RKO (cell line): ENCODE measurements at regions not wholly inside any gene's neighbourhood (a gene's known extent, or its start where the extent isn't known, plus 50 kb on each side); places are given as distances from the start of the nearest gene placed in this dataset.

Experiments used
- DNase-seq: peaks from one replicate; pipeline ENCODE4 v3.0.0-alpha.2; 2016; ENCODE audit warnings: low spot score

DNA sequence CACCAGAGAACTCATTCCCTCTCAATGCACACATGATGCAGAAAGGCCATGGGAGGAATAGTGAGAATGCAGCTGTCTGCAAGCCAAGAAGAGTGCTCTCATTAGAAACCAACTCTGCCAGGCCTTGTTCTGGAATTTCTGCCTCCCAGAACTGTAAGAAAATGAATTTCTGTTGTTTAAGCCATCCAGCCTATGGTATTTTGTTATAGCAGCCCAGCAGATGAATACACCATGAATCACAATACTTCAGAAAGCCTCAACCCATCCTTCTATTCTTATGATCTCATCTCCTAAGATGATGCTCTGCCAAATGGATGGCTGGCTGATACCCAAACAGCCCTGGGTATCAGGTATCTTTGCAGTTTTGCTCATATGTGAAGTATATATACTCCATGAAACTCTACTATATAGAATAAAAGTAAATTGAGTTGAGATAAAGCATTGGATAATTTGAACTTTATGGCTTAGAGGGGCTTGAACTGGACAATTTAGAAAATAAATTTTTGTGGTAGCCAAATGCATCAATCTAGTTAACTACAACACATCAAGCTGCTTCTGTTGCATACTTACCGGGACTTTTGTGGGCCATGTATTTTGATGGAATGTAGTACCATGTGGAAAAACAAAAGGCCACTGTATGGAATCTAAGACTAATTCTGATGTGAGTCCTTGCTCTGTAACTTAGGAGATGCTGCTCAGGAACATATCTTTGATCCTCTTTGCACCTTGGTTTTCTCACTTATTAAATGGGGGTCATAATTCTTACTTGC, 245.9 kb downstream of the HS3ST1 start:
- DNase-seq: no peak

DNA sequence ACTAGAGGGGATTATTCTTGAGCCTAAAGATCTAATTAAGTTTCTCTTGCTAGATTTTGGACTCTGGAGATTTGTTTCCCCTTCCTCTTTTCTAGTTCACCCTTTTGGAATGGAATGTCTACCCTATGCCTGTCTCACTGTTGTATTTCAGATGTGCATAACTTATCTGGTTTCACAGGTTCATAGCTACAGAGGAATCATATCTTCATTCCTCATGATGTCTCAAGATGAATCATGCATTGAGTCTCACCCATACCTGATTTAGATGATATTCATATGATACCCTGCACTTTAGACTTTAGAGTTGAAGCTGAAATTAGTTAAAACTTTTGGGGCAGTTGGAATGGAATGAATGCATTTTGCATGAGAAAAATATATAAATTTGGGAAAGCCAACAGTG, 246.7 kb downstream of the HS3ST1 start:
- DNase-seq: no peak

DNA sequence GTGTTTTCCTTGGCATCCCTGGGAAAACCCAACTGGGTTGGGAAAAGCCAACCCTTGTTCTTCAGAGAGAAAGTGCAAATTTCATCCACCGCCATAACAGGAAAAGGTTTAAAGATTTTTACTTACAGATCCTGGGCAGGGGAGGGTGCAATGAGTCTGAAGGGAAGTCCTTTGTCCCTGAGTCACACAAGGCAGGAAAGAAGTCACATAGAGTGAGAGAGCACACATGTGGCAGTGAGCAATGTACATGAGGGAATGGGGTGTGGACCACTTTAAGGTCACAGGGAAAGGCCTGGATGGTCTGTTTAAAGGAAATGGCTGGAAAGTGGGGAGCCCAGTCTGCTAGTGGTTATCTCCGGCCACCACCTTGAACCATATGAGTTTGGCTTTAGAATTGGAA, 248.9 kb downstream of the HS3ST1 start:
- no peak for DNase-seq

DNA sequence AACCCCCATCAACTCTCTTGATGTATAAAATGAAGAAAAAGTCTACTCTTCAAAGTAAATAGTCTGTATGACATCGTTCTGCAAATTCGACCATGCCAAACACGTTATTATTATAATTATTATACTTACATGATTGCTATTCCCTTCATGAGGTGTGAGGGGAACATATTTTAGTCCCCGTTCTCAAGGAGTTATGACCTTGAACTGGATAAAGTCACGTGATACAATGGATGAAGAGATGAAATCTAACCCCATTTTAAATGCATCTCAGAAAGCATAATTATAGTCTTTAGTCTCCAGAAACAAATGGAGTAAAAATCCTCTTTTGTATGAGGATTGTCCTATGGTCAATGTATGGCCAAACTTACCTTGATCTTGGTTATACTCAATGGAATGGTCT, 250.3 kb downstream of the HS3ST1 start:
- no peak for DNase-seq

DNA sequence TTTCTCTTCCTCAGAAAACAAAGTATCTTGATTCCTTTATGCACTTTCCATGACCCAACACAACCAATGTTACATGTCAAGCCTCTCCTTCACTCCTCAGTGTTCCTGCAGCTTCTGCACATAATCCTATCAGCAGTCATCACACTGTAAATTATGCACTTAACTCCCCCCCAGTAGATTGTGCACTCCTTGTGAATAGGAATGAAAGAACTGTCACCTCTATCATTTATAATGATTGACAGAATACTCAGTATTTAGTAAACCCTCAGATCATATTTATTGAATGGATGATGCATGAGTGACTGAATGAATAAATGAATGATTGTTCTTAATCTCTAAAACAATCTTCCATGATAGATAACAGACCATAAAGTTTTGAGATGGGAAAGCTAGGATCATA, 253.3 kb downstream of the HS3ST1 start:
- no peak for DNase-seq

DNA sequence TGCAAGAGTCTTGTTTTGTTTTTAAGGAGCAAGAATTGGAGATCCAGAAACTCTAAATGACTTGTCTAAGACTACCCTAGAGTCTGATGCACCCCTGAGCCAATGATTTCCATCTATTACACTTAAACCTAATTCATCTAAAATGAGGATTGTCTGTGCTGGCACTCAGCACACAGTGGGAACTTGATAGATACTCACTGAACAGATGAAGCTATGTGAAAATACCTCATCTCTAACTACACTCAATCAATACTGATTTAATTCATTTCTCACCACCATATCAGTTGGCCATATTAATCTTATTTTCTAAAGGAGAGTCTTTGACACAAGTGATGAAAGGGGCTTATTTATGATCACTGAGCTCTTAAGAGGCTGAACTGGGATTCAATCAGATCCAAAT, 262.1 kb downstream of the HS3ST1 start:
- DNase-seq: no peak

DNA sequence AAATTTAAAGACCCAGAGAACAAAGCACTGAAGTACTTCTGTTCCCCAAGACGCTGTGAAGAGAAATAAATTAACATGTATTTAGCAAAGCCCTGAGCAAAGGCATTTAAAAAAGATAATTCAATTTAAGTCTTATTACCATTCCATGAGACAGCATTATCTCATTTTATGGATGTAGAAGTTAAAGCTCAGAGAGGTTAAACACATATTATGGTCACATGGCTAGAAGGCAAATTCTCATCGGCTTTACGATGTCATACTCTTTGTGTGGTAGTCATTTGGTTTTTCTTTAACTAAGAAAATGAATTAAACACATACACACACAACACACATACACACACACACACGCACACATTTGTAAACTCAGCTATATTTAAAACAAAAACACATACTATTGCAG, 262.7 kb downstream of the HS3ST1 start:
- DNase-seq: no peak

DNA sequence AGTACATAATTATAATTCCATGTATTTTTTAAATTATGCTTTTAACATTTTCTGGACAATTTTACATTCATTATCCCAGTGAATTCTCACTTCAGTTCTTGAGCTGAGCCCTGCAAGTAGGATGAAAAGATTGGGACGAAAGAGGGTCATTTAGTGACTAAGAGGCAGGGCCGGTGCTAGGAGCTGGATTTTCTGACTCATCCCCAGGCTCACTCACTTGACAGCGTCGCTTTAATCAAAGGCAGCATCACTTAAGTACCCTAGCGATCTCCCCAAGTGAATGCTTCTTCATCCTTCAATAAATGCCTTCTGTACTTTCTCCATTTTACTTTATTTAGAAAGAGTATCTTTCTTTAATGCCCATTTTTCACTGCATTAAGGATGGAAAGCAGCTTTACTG, 263.6 kb downstream of the HS3ST1 start:
- peak; percentile 42 for DNase-seq

DNA sequence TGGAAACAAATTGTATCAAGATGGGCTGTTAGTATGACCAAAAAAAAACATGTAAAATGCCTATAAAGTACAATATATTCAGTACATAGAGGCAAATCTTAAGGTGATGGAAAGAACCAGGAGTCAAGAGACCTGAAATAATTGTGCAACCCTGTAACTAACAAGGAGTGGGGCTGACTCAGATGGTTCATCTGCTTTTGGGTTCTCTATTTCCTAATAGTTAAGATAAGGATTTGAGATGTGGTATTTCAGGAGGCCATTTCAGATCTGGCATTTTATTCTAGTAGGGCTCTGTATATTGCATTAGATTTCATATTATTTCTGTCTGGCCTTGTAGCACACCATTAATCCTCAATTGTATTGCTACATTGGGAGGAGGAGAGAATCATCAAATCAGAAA, 268.4 kb downstream of the HS3ST1 start:
- DNase-seq: no peak

DNA sequence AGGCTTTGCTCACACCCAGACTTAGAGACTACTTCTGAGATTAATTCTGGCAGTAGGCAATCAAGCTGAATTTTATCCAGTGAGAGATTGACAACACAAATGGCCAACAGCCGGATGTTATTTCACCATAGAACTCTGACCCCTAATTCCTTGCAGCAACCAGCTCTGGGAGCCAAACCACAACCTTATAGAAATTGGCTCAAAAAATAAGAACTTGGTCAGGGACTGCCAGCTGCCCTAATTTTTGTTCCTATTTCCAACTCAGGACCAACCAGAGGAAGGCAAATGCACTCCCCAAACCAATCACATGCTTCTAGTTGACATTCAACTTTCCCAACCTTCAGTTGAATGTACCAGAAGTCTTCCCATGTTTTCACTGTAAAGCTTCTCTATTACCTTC, 269.7 kb downstream of the HS3ST1 start:
- no peak for DNase-seq

DNA sequence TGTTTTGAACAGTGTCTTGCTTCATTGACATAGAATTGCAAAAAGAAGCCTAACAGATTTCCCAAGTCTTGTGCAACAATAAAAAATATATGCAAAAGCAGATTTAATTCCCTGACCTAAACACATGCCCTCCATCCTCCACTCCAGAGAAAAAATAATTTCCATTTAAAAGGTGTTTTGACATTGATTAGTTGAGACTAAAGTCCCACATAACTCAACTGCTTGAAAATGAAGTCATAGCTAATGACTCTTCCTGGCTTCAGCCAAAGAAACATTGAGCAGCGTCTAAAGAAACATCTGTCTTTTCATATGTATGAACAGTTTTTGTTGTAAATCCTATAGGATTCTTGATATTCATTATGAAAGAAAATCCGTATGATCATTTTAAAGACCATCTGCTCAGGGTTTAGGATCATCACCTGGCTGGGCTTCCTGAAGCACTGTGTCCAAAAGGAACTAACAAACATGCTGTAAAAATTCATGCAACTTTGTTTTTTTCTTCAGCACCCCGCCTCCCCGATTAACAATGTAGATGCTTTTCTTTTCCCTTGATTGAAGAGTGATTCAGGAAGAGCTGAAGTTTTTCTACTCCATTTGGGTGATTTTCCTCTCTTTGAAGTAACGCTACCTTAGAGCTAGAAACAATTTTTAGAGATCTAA, 273.4 kb downstream of the HS3ST1 start:
- no peak for DNase-seq

DNA sequence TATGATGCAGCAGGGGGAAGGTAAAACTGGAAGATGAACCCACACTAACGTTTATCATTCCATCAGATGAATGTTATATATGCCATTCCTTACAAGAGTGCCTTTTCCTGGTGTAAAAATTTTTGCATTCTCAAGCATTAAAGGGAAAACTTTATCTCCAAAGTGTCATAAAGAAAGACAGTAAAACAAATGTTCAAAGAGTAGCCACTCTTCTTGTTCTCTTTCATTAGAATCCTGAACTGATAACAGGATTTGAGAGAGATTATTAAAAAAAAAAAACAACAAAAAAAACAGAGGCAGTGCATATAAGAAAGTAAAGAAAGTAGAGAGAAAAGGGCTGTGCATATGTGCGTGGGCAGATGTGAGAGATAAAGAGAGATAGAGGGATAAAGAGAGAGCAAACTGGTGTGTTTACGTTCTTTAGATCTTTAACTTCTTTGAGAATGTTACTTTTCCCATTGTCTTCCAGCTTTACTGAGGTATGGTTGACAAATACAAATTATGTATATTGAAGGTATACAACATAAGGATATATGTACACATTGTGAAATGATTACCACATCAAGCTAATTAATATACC, 275.4 kb downstream of the HS3ST1 start:
- DNase-seq: no peak

DNA sequence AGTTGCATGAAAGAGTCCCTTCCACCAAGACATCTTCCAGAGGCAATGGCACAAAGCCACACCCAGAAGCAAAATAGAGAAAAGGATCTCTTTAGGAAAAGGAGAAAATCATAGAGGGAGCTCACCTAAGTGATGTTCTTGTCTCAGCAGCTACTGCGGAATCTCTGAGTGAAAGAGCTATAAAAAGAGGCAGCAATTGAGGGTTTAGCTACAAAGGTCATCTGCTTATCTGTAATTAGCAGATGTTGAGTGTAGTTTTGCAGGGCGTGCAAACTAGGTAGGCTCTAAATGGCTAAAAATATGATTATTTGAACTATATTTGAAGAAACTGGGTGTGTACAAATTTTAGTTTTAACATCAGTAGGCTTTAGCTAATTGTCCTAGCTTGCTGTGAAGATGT, 276.0 kb downstream of the HS3ST1 start:
- no peak for DNase-seq

DNA sequence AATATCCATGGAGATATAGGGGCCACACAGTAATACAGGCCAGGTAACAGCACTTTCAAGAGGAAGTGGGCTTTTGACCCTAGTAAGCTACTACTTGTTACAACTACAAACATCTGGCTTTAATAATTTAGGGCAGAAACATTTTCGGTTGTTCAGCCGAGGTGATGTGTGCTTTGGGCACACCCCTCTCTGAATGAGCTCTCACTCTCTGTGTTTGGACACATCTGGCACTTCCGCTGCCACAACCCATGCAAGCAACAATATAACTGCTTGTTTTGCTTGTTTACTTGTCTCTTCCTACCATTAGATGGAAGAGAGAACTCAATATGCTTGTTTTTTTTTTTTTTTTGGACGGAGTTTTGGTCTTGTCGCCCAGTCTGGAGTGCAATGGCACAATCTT, 277.2 kb downstream of the HS3ST1 start:
- no peak for DNase-seq

DNA sequence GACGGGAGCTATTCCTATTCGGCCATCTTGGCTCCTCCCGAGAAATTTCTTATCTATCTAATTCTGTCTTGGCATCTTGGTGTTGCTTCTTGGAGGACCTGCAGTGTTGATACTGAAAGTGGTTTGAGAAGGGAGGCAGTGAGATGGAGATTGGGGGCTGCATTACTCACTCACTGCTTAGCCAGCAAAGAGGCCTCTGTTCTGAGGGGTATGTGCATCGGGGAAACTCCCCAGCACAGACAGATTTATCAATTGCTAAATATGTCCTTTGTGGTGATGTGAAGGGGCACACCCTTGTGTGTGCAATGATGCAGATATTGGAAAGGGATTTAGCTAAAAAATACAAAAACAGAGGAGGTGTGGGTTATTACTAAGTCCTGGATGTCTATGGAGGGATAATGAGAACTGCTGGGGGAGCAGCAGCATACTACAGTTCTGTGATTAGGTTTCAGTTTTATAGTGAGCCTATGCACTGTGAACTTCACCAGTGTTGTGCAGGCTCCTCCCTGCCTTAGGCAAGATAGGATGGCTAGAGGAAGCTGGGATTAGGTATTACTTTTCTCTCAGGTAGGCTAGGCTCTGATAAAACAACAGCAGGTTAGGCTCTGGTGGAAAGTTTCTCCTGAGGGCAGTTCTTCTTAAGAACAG, 279.0 kb downstream of the HS3ST1 start:
- no peak for DNase-seq

DNA sequence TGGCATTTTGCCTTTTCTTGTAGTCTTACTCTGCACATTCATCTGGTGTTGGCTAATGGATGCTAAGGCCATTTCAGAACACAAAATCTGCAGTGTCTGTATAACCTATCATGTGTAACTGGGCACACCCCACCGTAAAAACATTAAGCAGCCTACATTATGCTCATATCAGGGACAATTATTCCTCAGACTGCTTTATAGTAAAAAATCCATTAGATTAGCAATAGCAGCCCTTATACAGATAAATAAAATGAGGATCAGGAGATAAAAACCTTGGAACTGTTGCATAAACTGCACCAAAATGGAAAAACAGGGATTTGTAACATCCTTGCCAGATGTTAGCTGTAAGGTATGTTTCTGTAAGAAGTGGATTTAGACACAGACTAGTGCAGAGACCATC, 288.8 kb downstream of the HS3ST1 start:
- DNase-seq: no peak

DNA sequence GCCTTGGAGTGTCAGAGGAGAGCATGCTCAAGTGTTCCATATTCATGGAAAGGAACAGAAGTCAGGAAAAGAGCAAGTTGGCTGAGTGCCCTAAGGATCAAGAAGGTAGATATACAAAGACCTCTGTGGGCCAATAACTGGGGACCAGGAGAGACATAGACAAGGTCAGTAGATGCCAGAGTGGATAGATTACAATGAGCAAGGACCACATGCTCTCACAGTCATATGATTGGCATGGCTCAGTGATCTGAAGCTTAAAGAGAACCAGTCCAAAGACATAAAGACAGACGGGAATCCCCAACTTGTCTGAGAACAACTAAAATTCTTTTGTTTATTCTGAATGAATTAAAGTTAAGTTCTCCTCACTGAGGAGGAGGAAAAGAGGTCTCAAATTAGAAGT, 289.7 kb downstream of the HS3ST1 start:
- no peak for DNase-seq

DNA sequence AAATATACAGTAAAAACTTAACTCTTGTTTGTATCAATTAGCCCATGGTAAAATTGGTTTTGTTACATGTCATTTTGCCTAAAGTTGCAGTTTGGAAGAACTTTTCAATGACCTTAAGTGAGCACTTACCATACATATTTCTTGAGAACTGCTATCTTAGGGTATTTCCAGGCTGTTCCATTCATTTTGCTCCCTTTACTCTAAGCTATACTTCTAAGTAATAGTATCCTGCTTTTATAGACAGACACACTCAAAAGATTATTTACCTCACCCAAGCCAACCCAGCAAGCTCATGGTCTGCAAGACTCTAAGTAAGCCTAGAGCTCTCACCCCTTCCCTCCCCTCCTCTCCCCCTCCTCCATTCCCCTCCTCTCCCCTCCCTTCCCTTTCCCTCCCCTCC, 294.0 kb downstream of the HS3ST1 start:
- no peak for DNase-seq

DNA sequence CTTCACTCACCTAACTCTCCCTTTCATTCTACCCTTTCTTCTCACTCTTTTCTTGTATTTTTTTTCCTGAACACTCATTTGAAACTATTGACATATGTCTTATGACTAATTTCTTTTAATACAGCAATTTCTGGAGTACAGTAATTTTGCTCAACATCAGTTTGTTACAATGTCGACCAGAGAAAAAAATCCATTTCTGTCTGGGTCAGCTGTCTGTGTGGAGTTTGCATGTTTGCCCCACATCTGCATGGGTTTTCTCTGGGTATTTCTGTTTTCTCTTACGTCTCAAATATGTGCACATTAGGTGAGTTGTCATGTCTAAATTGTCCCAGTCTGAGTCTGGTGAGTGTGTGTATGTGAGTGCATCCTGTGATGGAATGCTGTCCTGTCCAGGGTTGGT, 294.8 kb downstream of the HS3ST1 start:
- no peak for DNase-seq

DNA sequence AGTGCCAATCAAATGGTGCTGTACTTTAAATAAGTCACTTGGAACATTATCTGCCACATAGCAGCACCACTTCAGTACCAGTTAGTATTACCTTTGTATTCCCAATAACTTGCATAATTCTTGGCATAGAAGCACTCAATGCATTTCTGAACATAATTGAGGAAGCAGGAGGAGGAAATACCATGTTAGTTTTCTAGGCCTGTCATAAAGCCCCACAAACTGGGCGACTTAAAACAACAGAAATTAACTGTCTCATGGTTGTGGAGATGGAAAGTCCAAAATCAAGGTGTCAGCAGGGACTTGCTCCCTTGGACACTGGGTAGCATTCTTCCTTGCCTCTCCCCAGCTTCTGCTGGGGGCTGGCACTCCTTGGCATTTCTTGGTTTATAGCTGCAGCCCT, 296.2 kb downstream of the HS3ST1 start:
- no peak for DNase-seq

DNA sequence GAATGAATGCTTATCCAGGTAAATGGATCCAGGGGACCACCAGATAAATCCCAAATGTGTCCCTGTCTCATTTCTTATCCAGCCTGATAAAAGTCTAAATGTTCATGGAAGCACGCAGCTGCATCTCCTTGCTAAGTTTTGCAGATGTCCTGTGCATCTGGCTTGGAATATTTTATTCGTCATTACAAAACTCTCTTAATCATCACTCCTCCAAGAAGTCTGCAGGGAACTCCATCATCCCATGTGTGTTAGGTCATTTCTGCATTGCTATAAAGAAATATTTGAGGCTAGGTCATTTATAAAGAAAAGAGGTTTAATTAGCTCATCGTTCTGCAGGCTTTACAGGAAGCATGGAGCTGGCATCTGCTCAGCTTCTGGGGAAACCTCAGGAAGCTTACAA, 297.2 kb downstream of the HS3ST1 start:
- DNase-seq: no peak

DNA sequence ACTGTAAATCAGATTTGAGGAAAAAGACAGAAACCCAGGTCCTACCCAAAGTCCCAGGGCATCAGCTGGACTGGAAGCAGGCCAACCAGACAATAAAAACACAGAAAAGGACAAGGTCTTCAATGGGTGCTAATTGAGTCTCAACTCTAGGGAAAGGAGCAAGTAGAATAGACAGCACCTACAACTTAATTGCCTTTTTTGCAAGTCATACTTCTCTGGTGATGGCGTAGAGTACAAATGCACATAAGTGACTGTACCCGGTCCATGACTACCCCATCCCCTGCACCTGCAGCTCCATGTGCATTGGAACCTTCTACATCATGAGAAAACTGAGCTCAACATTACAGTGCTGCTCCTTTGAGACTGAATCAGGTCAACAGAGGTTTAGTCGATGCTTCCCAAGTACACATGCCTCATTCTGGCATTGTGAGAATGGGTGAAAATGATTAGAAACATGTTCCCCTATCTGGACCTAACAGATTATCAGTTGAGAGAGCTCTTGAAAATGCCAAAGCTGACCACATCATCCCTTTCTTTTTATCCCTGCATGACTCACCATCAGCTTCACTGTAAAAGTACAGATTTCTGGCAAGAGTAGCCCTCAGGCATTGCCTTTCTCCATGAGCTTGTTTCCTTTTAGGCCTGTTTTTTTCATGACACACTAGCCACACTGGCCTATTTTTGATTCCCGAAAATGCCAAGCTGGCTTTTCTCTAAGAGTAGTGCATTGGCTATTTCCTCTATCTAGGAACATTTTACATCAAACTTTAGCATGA, 298.3 kb downstream of the HS3ST1 start:
- no peak for DNase-seq
